HL-60 (cell line): ENCODE measurements at regions not wholly inside any gene's neighbourhood (a gene's known extent, or its start where the extent isn't known, plus 50 kb on each side); places are given as distances from the start of the nearest gene placed in this dataset.

ENCODE experiments used
- DNase-seq, 2 experiments: peaks; one replicate each; pipeline ENCODE4 v3.0.0-alpha.2; 2010 to 2020; ENCODE audit warnings: low read depth in 1 of 2, low spot score in 1 of 2
- H3K27ac ChIP-seq: fragments of 250-450 bp; sonication (Bioruptor Pico); replicated peaks from 2 replicates; pipeline ENCODE4 v1.5.1; 2020; ENCODE audit warnings: mild to moderate bottlenecking, moderate library complexity
- H3K27me3 ChIP-seq: fragments of 250-450 bp; sonication (Bioruptor Pico); 2 replicates; pipeline ENCODE4 v1.5.1; 2021; ENCODE audit warnings: mild to moderate bottlenecking, moderate library complexity; ENCODE audit not compliant: insufficient read depth, poor library complexity, severe bottlenecking
- H3K4me3 ChIP-seq: replicated peaks from 2 replicates; pipeline ENCODE4 v1.5.1; 2011; ENCODE audit warnings: mild to moderate bottlenecking, control low read depth, low read length; ENCODE audit not compliant: insufficient read depth
- GABPA ChIP-seq: IDR thresholded peaks from 2 replicates; pipeline ENCODE4 v1.6.1; 2012; ENCODE audit warnings: low read depth
- POLR2AphosphoS5 ChIP-seq: IDR thresholded peaks from 2 replicates; pipeline ENCODE4 v1.6.1; 2012; ENCODE audit warnings: low read depth
- SPI1 ChIP-seq: IDR thresholded peaks from 2 replicates; pipeline ENCODE4 v1.6.1; 2012; ENCODE audit warnings: low read depth, mild to moderate bottlenecking, borderline replicate concordance
- TF ChIP-seq, protein P1 (sequence below): IDR thresholded peaks from one replicate; pipeline ENCODE4 v1.5.1; 2011; ENCODE audit warnings: low read length, control low read depth, inconsistent platforms; ENCODE audit not compliant: insufficient read depth
- TF ChIP-seq, protein P2 (sequence below): IDR thresholded peaks from 2 replicates; pipeline ENCODE4 v1.6.1; 2012; ENCODE audit warnings: low read depth; ENCODE audit not compliant: insufficient replicate concordance

DNA sequence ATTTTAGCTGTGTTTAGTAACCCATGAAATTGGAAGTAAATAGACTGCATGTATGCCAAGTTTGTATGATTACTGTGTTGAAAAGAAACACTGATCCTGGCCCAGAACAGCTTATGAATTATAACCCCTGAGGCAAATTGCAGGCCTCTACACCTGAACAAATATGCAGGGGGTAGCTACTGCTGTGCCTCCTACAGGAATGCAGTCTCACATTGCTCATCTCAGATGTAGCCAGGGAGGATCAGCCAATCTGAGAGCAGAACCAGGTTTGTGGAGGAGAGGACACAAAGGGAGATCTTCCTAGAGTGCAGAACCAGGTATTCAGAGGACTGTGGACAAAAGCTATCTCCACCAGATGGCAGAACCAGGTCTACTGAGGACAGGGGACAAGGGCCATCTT lies 442.2 kb upstream of the DDI1 start:
- Histone ChIP-seq H3K4me3 (no peak overlapping the region), H3K27me3 (no peaks in the 10 kb centered on the region), H3K27ac (no peak overlapping the region)
- no peak for DNase-seq
- no peak for TF ChIP-seq POLR2AphosphoS5
- TF ChIP-seq SPI1 = no peak
- no peak for TF ChIP-seq GABPA
- TF ChIP-seq, protein P1, sequence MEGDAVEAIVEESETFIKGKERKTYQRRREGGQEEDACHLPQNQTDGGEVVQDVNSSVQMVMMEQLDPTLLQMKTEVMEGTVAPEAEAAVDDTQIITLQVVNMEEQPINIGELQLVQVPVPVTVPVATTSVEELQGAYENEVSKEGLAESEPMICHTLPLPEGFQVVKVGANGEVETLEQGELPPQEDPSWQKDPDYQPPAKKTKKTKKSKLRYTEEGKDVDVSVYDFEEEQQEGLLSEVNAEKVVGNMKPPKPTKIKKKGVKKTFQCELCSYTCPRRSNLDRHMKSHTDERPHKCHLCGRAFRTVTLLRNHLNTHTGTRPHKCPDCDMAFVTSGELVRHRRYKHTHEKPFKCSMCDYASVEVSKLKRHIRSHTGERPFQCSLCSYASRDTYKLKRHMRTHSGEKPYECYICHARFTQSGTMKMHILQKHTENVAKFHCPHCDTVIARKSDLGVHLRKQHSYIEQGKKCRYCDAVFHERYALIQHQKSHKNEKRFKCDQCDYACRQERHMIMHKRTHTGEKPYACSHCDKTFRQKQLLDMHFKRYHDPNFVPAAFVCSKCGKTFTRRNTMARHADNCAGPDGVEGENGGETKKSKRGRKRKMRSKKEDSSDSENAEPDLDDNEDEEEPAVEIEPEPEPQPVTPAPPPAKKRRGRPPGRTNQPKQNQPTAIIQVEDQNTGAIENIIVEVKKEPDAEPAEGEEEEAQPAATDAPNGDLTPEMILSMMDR = no peak
- TF ChIP-seq, protein P2, sequence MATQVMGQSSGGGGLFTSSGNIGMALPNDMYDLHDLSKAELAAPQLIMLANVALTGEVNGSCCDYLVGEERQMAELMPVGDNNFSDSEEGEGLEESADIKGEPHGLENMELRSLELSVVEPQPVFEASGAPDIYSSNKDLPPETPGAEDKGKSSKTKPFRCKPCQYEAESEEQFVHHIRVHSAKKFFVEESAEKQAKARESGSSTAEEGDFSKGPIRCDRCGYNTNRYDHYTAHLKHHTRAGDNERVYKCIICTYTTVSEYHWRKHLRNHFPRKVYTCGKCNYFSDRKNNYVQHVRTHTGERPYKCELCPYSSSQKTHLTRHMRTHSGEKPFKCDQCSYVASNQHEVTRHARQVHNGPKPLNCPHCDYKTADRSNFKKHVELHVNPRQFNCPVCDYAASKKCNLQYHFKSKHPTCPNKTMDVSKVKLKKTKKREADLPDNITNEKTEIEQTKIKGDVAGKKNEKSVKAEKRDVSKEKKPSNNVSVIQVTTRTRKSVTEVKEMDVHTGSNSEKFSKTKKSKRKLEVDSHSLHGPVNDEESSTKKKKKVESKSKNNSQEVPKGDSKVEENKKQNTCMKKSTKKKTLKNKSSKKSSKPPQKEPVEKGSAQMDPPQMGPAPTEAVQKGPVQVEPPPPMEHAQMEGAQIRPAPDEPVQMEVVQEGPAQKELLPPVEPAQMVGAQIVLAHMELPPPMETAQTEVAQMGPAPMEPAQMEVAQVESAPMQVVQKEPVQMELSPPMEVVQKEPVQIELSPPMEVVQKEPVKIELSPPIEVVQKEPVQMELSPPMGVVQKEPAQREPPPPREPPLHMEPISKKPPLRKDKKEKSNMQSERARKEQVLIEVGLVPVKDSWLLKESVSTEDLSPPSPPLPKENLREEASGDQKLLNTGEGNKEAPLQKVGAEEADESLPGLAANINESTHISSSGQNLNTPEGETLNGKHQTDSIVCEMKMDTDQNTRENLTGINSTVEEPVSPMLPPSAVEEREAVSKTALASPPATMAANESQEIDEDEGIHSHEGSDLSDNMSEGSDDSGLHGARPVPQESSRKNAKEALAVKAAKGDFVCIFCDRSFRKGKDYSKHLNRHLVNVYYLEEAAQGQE = no peak

DNA sequence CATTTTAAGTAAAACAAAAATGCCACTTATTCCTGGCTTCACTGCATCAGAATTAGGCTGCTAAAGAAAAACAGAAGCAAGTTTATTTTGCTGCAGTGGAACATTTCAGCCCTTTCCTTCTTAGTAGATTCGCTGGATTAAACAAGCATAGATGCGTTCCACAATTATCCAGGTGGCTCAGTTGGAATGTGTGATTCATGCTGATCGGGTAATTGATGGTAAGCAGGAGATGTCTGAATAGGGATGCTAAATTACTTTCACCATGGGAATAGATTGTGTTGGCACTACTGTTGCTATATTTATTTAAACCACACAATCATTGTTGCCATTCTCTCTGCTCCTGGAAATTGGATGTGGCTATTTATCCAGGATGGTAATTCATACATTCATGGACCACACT lies 440.1 kb upstream of the DDI1 start:
- Histone ChIP-seq H3K4me3 (no peak overlapping the region), H3K27ac (no peak overlapping the region), H3K27me3 (no peaks in the 10 kb centered on the region)
- DNase-seq = no peak
- TF ChIP-seq, protein P1 = no peak
- TF ChIP-seq, protein P2 = no peak

- no peak overlapping the region for H3K27ac ChIP-seq
- peak; percentile 13 to 28 for DNase-seq
- TF ChIP-seq, protein P1 = peak; percentile 94
- TF ChIP-seq GABPA = no peak
- H3K27me3 ChIP-seq = no peaks in the 10 kb centered on the region
- no peak overlapping the region for H3K4me3 ChIP-seq
These were observed 435.1 kb upstream of the DDI1 start for GRCh38 chr11:103601225-103601846.

DNA sequence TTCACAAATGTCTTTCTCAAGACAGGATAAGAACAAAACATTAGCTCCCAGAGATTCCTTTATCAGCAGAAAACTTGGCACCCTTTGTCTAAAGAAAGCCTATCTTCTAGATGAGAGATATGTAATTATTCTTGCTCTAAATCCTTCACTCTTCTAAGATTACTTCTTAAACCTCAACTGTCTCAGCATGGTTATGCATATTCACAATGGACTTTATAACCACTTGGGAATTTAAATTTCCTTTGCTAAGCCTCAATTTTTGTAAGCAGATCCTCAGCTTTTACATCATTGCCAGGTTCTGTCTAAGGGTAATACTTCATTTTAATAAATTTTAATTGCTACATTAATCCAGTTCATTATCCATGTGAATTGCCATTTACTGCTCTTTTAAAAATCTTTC lies 433.6 kb upstream of the DDI1 start:
- H3K4me3 ChIP-seq = no peak overlapping the region
- no peak for DNase-seq
- H3K27ac ChIP-seq = no peak overlapping the region
- no peaks in the 10 kb centered on the region for H3K27me3 ChIP-seq
- no peak for TF ChIP-seq SPI1
- TF ChIP-seq, protein P2 = no peak
- TF ChIP-seq, protein P1 = no peak
- no peak for TF ChIP-seq POLR2AphosphoS5
- TF ChIP-seq GABPA = no peak
